GM12874 (cell line): ENCODE measurements at regions not wholly inside any gene's neighbourhood (a gene's known extent, or its start where the extent isn't known, plus 50 kb on each side); places are given as distances from the start of the nearest gene placed in this dataset.

Experiments
- TF ChIP-seq, protein P1 (sequence below): IDR thresholded peaks from 2 replicates; pipeline ENCODE4 v1.5.1; 2011; ENCODE audit warnings: low read depth, mild to moderate bottlenecking, control low read depth, low read length, moderate library complexity; ENCODE audit not compliant: insufficient read depth

GRCh38 chr12:24027352-24027751 lies 77.9 kb upstream of the SOX5 start:
- TF ChIP-seq, protein P1, sequence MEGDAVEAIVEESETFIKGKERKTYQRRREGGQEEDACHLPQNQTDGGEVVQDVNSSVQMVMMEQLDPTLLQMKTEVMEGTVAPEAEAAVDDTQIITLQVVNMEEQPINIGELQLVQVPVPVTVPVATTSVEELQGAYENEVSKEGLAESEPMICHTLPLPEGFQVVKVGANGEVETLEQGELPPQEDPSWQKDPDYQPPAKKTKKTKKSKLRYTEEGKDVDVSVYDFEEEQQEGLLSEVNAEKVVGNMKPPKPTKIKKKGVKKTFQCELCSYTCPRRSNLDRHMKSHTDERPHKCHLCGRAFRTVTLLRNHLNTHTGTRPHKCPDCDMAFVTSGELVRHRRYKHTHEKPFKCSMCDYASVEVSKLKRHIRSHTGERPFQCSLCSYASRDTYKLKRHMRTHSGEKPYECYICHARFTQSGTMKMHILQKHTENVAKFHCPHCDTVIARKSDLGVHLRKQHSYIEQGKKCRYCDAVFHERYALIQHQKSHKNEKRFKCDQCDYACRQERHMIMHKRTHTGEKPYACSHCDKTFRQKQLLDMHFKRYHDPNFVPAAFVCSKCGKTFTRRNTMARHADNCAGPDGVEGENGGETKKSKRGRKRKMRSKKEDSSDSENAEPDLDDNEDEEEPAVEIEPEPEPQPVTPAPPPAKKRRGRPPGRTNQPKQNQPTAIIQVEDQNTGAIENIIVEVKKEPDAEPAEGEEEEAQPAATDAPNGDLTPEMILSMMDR, result 0 out of 2 replicates have a peak, but pooled peaks have one; percentile 17

- TF ChIP-seq, protein P1, result 0 out of 2 replicates have a peak, but pooled peaks have one; percentile 20
These were observed 75.8 kb upstream of the SOX5 start for GRCh38 chr12:24025153-24025798.

- TF ChIP-seq, protein P1, result no peak
These were observed 73.6 kb upstream of the SOX5 start for GRCh38 chr12:24023081-24023480.

GRCh38 chr12:24021164-24021502 lies 71.7 kb upstream of the SOX5 start:
- TF ChIP-seq, protein P1, result no peak

DNA sequence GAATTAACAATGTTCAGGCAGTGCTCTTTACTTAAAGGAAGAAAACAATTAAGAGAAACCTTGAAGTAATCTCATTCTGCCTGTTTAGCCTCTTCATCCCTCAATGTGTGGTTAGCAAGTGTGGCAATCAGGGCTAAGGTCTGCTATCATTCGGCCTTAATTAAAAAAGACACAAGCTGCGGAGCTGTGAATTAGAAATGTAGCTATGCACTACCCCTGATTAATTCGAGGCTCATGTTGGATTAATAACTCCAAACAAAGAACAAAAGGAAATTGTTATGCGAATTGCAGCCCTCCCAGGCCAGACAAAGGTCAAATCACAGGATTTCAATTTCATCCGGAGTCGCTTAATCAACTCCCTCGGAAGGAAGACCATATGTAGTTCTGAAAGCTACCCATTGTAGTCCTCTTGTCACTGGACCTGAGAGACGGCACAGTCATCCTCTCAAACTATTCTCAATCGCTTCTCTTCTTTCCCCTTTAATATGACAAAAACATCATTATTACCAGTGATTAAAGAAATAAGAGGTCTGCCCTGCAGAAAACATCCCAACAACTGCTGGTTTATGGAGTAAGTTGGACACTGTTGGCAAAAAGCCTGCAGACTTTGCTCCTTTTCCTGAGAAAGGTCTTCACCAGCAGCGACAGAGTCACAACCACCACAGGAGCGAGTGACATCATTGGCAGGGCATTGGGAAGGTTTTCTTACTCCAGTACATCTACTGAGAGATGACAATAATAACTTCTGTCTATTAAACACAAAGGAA lies 71.1 kb upstream of the SOX5 start:
- TF ChIP-seq, protein P1, result no peak

DNA sequence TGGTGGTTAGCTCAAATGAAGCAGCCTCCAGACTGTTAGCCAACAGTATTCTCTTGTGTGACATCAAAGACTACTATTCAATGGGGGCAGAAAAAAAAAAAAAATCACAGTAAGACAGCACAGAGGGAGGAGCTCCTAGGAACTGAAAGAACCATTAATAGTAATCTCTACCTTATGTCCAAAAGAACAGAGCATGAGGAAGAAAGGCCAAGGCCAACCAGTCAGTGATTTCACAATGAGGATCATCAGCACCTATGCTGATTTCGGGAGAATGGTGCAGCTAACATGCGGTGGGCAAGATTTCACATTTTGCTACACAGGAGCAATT lies 66.3 kb upstream of the SOX5 start:
- TF ChIP-seq, protein P1, result no peak

DNA sequence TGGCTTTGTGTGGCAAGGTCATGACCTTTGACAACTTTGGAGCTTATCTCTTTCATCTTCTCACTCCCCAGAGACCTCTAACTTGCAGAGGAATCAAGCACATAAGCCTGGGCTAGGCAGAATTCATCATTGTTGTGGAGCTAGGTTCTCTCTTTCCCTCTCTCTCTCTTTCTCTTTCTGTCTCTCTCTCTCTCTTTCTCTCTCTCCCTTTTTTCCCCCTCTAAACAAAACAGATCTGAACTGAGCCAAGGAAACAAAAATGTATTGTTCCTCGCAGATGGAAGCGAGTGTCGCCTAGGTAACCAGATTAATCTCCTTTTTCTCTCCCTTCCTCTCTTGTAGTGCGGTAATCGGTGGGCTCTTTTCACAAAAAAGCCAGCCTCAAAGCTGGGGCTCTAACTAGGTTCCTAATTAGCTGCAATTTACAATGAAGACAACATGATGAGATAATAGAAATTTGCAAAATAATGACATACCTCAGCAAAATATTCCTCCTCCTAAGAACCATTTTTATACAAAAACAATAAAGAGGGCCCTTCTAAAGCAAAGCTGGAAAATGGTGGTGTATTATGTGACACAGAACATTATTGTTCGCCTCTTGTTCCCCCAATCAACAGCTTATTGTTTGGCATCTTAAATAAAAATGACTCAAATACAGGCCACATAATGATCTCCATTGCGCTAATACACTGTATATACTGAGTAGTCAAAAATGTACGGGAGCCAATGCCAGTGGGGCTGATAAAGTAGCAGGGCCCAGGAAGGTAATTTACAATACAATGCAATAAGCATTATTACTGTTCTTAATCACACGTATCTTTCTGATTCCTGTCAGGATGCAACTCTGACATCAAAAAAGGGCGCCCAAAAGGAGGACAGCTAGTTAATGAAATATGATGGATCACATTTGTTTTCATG lies 65.7 kb upstream of the SOX5 start:
- TF ChIP-seq, protein P1, result no peak
